Prostate gland (tissue), 2 donors: ENCODE measurements at regions not wholly inside any gene's neighbourhood (a gene's known extent, or its start where the extent isn't known, plus 50 kb on each side); places are given as distances from the start of the nearest gene placed in this dataset.

Source experiments
- DNase-seq: peaks from one replicate; pipeline ENCODE4 v3.0.0-alpha.2; 2019; ENCODE audit warnings: low spot score
- H3K27ac ChIP-seq, 2 donors: fragments of 200-600 bp; sonication (generic); 2 replicates each; pipeline ENCODE4 v1.5.1; 2017 to 2019
- H3K27me3 ChIP-seq: fragments of 200-600 bp; sonication (generic); replicated peaks from 2 replicates; pipeline ENCODE4 v1.5.1; 2019; ENCODE audit not compliant: insufficient read depth
- H3K36me3 ChIP-seq, 2 donors: fragments of 200-600 bp; sonication (generic); 1 replicate in 1 of 2; 2 replicates in 1 of 2; pipeline versions ENCODE4 v1.5.1 to v1.8.1; 2017 to 2019
- H3K4me1 ChIP-seq: fragments of 200-600 bp; sonication (generic); replicated peaks from 2 replicates; pipeline ENCODE4 v1.5.1; 2019
- H3K4me3 ChIP-seq, 2 donors: fragments of 200-600 bp; sonication (generic); 2 replicates each; pipeline ENCODE4 v1.5.1; 2017 to 2019
- H3K9me3 ChIP-seq: fragments of 200-600 bp; sonication (generic); 2 replicates; pipeline ENCODE4 v1.5.1; 2017
- CTCF ChIP-seq, 4 experiments: fragments of 200-600 bp in 2 of 4; fragments of 450-650 bp in 2 of 4; sonication (generic) in 2 of 4; IDR thresholded peaks; 1 replicate in 3 of 4; 2 replicates in 1 of 4; pipeline ENCODE4 v1.5.1; 2016 to 2019; ENCODE audit warnings: antibody characterized with exemption in 4 of 4, mild to moderate bottlenecking in 2 of 4, moderate library complexity in 2 of 4
- POLR2A ChIP-seq: fragments of 450-650 bp; IDR thresholded peaks from one replicate; pipeline ENCODE4 v1.6.1; 2016; ENCODE audit warnings: antibody characterized with exemption, mild to moderate bottlenecking
- POLR2AphosphoS5 ChIP-seq: sonication (generic); formaldehyde crosslinking; IDR thresholded peaks from one replicate; pipeline ENCODE4 v1.6.1; 2017; ENCODE audit warnings: antibody characterized with exemption
- whole genome bisulfite sequencing: methylation state at CpG from one replicate; pipeline ENCODE4 v1.1.5; 2018; 5-methylcytosine and 5-hydroxymethylcytosine counted together
- intact Hi-C: fragments of 100-400 bp; cut with DNase I; formaldehyde crosslinking; loops from one replicate; pipeline ENCODE4 v1.14.2; 2022

- DNase-seq: no peak
- intact Hi-C loops: no loop called here
- no peak for TF ChIP-seq POLR2AphosphoS5
- TF ChIP-seq CTCF (IDR thresholded peaks at IDR 0.05): no peak
- TF ChIP-seq POLR2A: no peak
- Histone ChIP-seq H3K4me3 (no peak overlapping the region), H3K27ac (no peak overlapping the region), H3K4me1 (no peaks in the 10 kb centered on the region), H3K9me3 (no peaks in the 10 kb centered on the region), H3K36me3 (no peaks in the 10 kb centered on the region), H3K27me3 (no peaks in the 10 kb centered on the region)
- WGBS: 94% methylated on average over 1 of the region's 1 CpG
These were observed 288.8 kb upstream of the RARB start for GRCh38 chr3:25139267-25139666.

GRCh38 chr3:25142609-25143355 is 285.3 kb upstream of the RARB start:
- H3K36me3 ChIP-seq: no peaks in the 10 kb centered on the region
- TF ChIP-seq POLR2A (no peak), CTCF (IDR thresholded peaks at IDR 0.05) (no peak), POLR2AphosphoS5 (no peak)
- no peak overlapping the region for H3K27ac ChIP-seq
- H3K9me3 ChIP-seq: no peaks in the 10 kb centered on the region
- 57% methylated on average over 6 of the region's 6 CpGs for WGBS
- H3K27me3 ChIP-seq: no peaks in the 10 kb centered on the region
- intact Hi-C loops: no loop called here
- H3K4me1 ChIP-seq: no peaks in the 10 kb centered on the region
- H3K4me3 ChIP-seq: no peak overlapping the region
- no peak for DNase-seq

GRCh38 chr3:25143356-25144025 is 284.6 kb upstream of the RARB start:
- no peaks in the 10 kb centered on the region for H3K9me3 ChIP-seq
- H3K4me1 ChIP-seq: no peaks in the 10 kb centered on the region
- H3K27me3 ChIP-seq: no peaks in the 10 kb centered on the region
- intact Hi-C loops: no loop called here
- WGBS: 93% methylated on average over 5 of the region's 5 CpGs
- no peaks in the 10 kb centered on the region for H3K36me3 ChIP-seq
- no peak overlapping the region for H3K4me3 ChIP-seq
- TF ChIP-seq POLR2A: no peak
- no peak for TF ChIP-seq POLR2AphosphoS5
- TF ChIP-seq CTCF (IDR thresholded peaks at IDR 0.05): no peak
- no peak for DNase-seq
- no peak overlapping the region for H3K27ac ChIP-seq

- 78% methylated on average over 4 of the region's 4 CpGs for WGBS
- intact Hi-C loops: no loop called here
- TF ChIP-seq CTCF (IDR thresholded peaks at IDR 0.05) (no peak), POLR2AphosphoS5 (no peak), POLR2A (no peak)
- Histone ChIP-seq H3K9me3 (no peaks in the 10 kb centered on the region), H3K36me3 (no peaks in the 10 kb centered on the region), H3K27ac (no peak overlapping the region), H3K27me3 (no peaks in the 10 kb centered on the region), H3K4me1 (no peaks in the 10 kb centered on the region), H3K4me3 (no peak overlapping the region)
- no peak for DNase-seq
These were observed 283.6 kb upstream of the RARB start for GRCh38 chr3:25144430-25144829.

GRCh38 chr3:25145176-25145575 is 282.9 kb upstream of the RARB start:
- Histone ChIP-seq H3K4me3 (no peak overlapping the region), H3K4me1 (no peaks in the 10 kb centered on the region), H3K36me3 (no peaks in the 10 kb centered on the region), H3K9me3 (no peaks in the 10 kb centered on the region), H3K27ac (no peak overlapping the region), H3K27me3 (no peaks in the 10 kb centered on the region)
- WGBS: 32% methylated on average over 1 of the region's 1 CpG
- no peak for DNase-seq
- TF ChIP-seq POLR2A: no peak
- no peak for TF ChIP-seq CTCF (IDR thresholded peaks at IDR 0.05)
- TF ChIP-seq POLR2AphosphoS5: no peak
- intact Hi-C loops: no loop called here
